Astrocyte (in vitro differentiated cells and primary cell): ENCODE measurements at regions not wholly inside any gene's neighbourhood (a gene's known extent, or its start where the extent isn't known, plus 50 kb on each side); places are given as distances from the start of the nearest gene placed in this dataset.

ENCODE experiments used
- DNase-seq: peaks from one replicate; pipeline ENCODE4 v3.0.0-alpha.2; 2010; ENCODE audit warnings: low read depth
- FAIRE-seq: peaks from 2 replicates; lab custom pipeline; 2011; peaks lifted over from hg19 to GRCh38; lab: Jason Lieb, UNC
- H2AFZ ChIP-seq: 2 replicates; pipeline ENCODE4 v1.6.0; 2012; ENCODE audit warnings: low read depth, low read length, inconsistent platforms
- H3K27ac ChIP-seq: 2 replicates; pipeline ENCODE4 v1.5.1; 2011; ENCODE audit warnings: low read depth, low read length, inconsistent platforms
- H3K27me3 ChIP-seq: 2 replicates; pipeline ENCODE4 v1.6.0; 2011; ENCODE audit warnings: low read length, inconsistent platforms; ENCODE audit not compliant: insufficient read depth
- H3K36me3 ChIP-seq: 2 replicates; pipeline ENCODE4 v1.5.1; 2011; ENCODE audit warnings: low read length, inconsistent platforms; ENCODE audit not compliant: insufficient read depth
- H3K4me1 ChIP-seq: 2 replicates; pipeline ENCODE4 v1.5.1; 2011; ENCODE audit warnings: low read length, inconsistent platforms; ENCODE audit not compliant: insufficient read depth
- H3K4me2 ChIP-seq: 2 replicates; pipeline ENCODE4 v1.6.0; 2012; ENCODE audit warnings: low read length, inconsistent platforms
- H3K4me3 ChIP-seq: 2 replicates; pipeline ENCODE4 v1.5.1; 2011; ENCODE audit warnings: low read depth, mild to moderate bottlenecking, low read length, inconsistent platforms; ENCODE audit not compliant: insufficient read depth
- H3K79me2 ChIP-seq: 2 replicates; pipeline ENCODE4 v1.6.0; 2012; ENCODE audit warnings: mild to moderate bottlenecking, low read length, inconsistent platforms; ENCODE audit not compliant: insufficient read depth
- H3K9ac ChIP-seq: 2 replicates; pipeline ENCODE4 v1.6.0; 2012; ENCODE audit warnings: mild to moderate bottlenecking, low read length, inconsistent platforms
- H3K9me3 ChIP-seq: 2 replicates; pipeline ENCODE4 v1.5.1; 2012; ENCODE audit warnings: low read depth, mild to moderate bottlenecking, low read length, inconsistent platforms; ENCODE audit not compliant: insufficient read depth
- H4K20me1 ChIP-seq: 2 replicates; pipeline ENCODE4 v1.6.0; 2012; ENCODE audit warnings: low read length, inconsistent platforms; ENCODE audit not compliant: insufficient read depth
- H3K27ac Mint-ChIP-seq: one replicate; pipeline ENCODE4 v1.8.0; 2021; ENCODE audit warnings: mild to moderate bottlenecking, mixed read lengths; ENCODE audit not compliant: unreplicated experiment
- H3K27me3 Mint-ChIP-seq: one replicate; pipeline ENCODE4 v1.8.0; 2021; ENCODE audit warnings: low read depth, mixed read lengths; ENCODE audit not compliant: unreplicated experiment
- H3K36me3 Mint-ChIP-seq: one replicate; pipeline ENCODE4 v1.8.0; 2021; ENCODE audit warnings: low read depth, mixed read lengths; ENCODE audit not compliant: unreplicated experiment
- H3K4me1 Mint-ChIP-seq: one replicate; pipeline ENCODE4 v1.8.0; 2021; ENCODE audit warnings: low read depth, mixed read lengths; ENCODE audit not compliant: unreplicated experiment
- H3K4me3 Mint-ChIP-seq: one replicate; pipeline ENCODE4 v1.8.0; 2021; ENCODE audit warnings: mild to moderate bottlenecking, moderate library complexity, mixed read lengths; ENCODE audit not compliant: unreplicated experiment
- H3K9me3 Mint-ChIP-seq: one replicate; pipeline ENCODE4 v1.8.0; 2021; ENCODE audit warnings: mild to moderate bottlenecking, mixed read lengths; ENCODE audit not compliant: unreplicated experiment
- CTCF ChIP-seq: IDR thresholded peaks from 2 replicates; pipeline ENCODE4 v1.5.1; 2011; ENCODE audit warnings: low read depth, mild to moderate bottlenecking, inconsistent platforms, low read length, moderate library complexity; ENCODE audit not compliant: insufficient read depth
- EZH2 ChIP-seq: IDR thresholded peaks from 2 replicates; pipeline ENCODE4 v1.6.1; 2012; ENCODE audit warnings: mild to moderate bottlenecking, low read length, inconsistent platforms; ENCODE audit not compliant: insufficient read depth

- H2AFZ ChIP-seq = no peak overlapping the region
- peak overlapping the region; percentile 97 for H3K27ac ChIP-seq
- no peaks in the 10 kb centered on the region for H3K27me3 ChIP-seq
- Mint-ChIP-seq H3K4me1 (peaks cover 49% of the 10 kb centered on the region), H3K9me3 (no peaks in the 10 kb centered on the region), H3K27me3 (no peaks in the 10 kb centered on the region), H3K36me3 (no peaks in the 10 kb centered on the region), H3K4me3 (no peak overlapping the region), H3K27ac (no peak overlapping the region)
- no peak overlapping the region for H3K4me3 ChIP-seq
- no peaks in the 10 kb centered on the region for H3K36me3 ChIP-seq
- peak overlapping the region; percentile 79 for H3K4me2 ChIP-seq
- H4K20me1 ChIP-seq = no peaks in the 10 kb centered on the region
- peaks cover 49% of the 10 kb centered on the region for H3K4me1 ChIP-seq
- DNase-seq (peak; percentile 71), FAIRE-seq (no peak)
- H3K79me2 ChIP-seq = no peaks in the 10 kb centered on the region
- H3K9me3 ChIP-seq = no peaks in the 10 kb centered on the region
- no peak for TF ChIP-seq EZH2
- no peak for TF ChIP-seq CTCF
- H3K9ac ChIP-seq = peak overlapping the region; percentile 48
These were observed 184.1 kb upstream of the ARL4C start for GRCh38 chr2:234680688-234681619.

- DNase-seq = peak; percentile 100
- Histone ChIP-seq H3K9ac (peak overlapping the region; percentile 82), H3K4me2 (peak overlapping the region; percentile 79), H3K4me3 (peak overlapping the region; percentile 32), H4K20me1 (no peaks in the 10 kb centered on the region), H3K9me3 (no peaks in the 10 kb centered on the region), H3K27ac (peak overlapping the region; percentile 97), H3K4me1 (peaks cover 57% of the 10 kb centered on the region), H3K36me3 (no peaks in the 10 kb centered on the region), H3K79me2 (no peaks in the 10 kb centered on the region), H3K27me3 (no peaks in the 10 kb centered on the region), H2AFZ (no peak overlapping the region)
- Mint-ChIP-seq H3K27ac (no peak overlapping the region), H3K4me1 (peaks cover 56% of the 10 kb centered on the region), H3K9me3 (no peaks in the 10 kb centered on the region), H3K36me3 (no peaks in the 10 kb centered on the region), H3K27me3 (no peaks in the 10 kb centered on the region), H3K4me3 (no peak overlapping the region)
- peak; percentile 98 for FAIRE-seq
- no peak for TF ChIP-seq CTCF
- no peak for TF ChIP-seq EZH2
These were observed 183.1 kb upstream of the ARL4C start for GRCh38 chr2:234679741-234680687.
